ENCODE measurements at regions not wholly inside any gene's neighbourhood (a gene's known extent, or its start where the extent isn't known, plus 50 kb on each side); places are given as distances from the start of the nearest gene placed in this dataset.

- H3K4me2 ChIP-seq (ENCODE audit: low read length) = no peak overlapping the region
- H3K9me3 ChIP-seq (ENCODE audit: control insufficient read depth, insufficient read depth, low read length) = peaks cover 11% of the 10 kb centered on the region; the same call in 1 of the 2 replicates
- H3K27ac ChIP-seq (ENCODE audit: low read depth, low read length) = no peak overlapping the region
- no peaks in the 10 kb centered on the region for H3K4me1 ChIP-seq (ENCODE audit: control insufficient read depth, low read length)
- H3F3A ChIP-seq (ENCODE audit: control insufficient read depth, insufficient read depth) = no peaks in the 10 kb centered on the region
- H3K79me2 ChIP-seq (ENCODE audit: control insufficient read depth, low read length) = no peaks in the 10 kb centered on the region
- no peak for TF ChIP-seq EZH2phosphoT487 (IDR thresholded peaks at IDR 0.05; ENCODE audit: borderline replicate concordance, low read length)
- TF ChIP-seq CTCF (IDR thresholded peaks at IDR 0.05; ENCODE audit: low read depth, low read length, poor library complexity, severe bottlenecking) = no peak
- H3K9me2 ChIP-seq (replicated peaks; ENCODE audit: control insufficient read depth, low read length) = no peaks in the 10 kb centered on the region
- H3K36me3 ChIP-seq (ENCODE audit: control insufficient read depth, low read length) = no peaks in the 10 kb centered on the region
- H3K27me3 ChIP-seq (ENCODE audit: control insufficient read depth, low read length) = no peaks in the 10 kb centered on the region
- no peaks in the 10 kb centered on the region for H4K20me1 ChIP-seq (ENCODE audit: control insufficient read depth, insufficient read depth, low read depth, low read length)
- H3K4me3 ChIP-seq (ENCODE audit: low read length) = no peak overlapping the region
Measured at GRCh38 chr22:48724899-48725298, 1102.8 kb downstream of the BRD1 start.

GRCh38 chr22:48722661-48723060 is 1105.0 kb downstream of the BRD1 start:
- TF ChIP-seq CTCF (IDR thresholded peaks at IDR 0.05; ENCODE audit: low read depth, low read length, poor library complexity, severe bottlenecking) = no peak
- TF ChIP-seq EZH2phosphoT487 (IDR thresholded peaks at IDR 0.05; ENCODE audit: borderline replicate concordance, low read length) = no peak
- Histone ChIP-seq H3K9me3 (ENCODE audit: control insufficient read depth, insufficient read depth, low read length) (peaks cover 11% of the 10 kb centered on the region; the same call in 1 of the 2 replicates), H3F3A (ENCODE audit: control insufficient read depth, insufficient read depth) (no peaks in the 10 kb centered on the region), H3K4me3 (ENCODE audit: low read length) (no peak overlapping the region), H3K27me3 (ENCODE audit: control insufficient read depth, low read length) (no peaks in the 10 kb centered on the region), H3K4me1 (ENCODE audit: control insufficient read depth, low read length) (no peaks in the 10 kb centered on the region), H4K20me1 (ENCODE audit: control insufficient read depth, insufficient read depth, low read depth, low read length) (no peaks in the 10 kb centered on the region), H3K9me2 (replicated peaks; ENCODE audit: control insufficient read depth, low read length) (no peaks in the 10 kb centered on the region), H3K79me2 (ENCODE audit: control insufficient read depth, low read length) (no peaks in the 10 kb centered on the region), H3K36me3 (ENCODE audit: control insufficient read depth, low read length) (no peaks in the 10 kb centered on the region), H3K27ac (ENCODE audit: low read depth, low read length) (no peak overlapping the region), H3K4me2 (ENCODE audit: low read length) (no peak overlapping the region)

GRCh38 chr22:48721395-48721669 is 1106.3 kb downstream of the BRD1 start:
- H3K27me3 ChIP-seq (ENCODE audit: control insufficient read depth, low read length) = no peaks in the 10 kb centered on the region
- TF ChIP-seq CTCF (IDR thresholded peaks at IDR 0.05; ENCODE audit: low read depth, low read length, poor library complexity, severe bottlenecking) = no peak
- no peak for TF ChIP-seq EZH2phosphoT487 (IDR thresholded peaks at IDR 0.05; ENCODE audit: borderline replicate concordance, low read length)
- H3F3A ChIP-seq (ENCODE audit: control insufficient read depth, insufficient read depth) = no peaks in the 10 kb centered on the region
- H3K9me2 ChIP-seq (replicated peaks; ENCODE audit: control insufficient read depth, low read length) = no peaks in the 10 kb centered on the region
- H3K4me2 ChIP-seq (ENCODE audit: low read length) = no peak overlapping the region
- no peaks in the 10 kb centered on the region for H3K9me3 ChIP-seq (ENCODE audit: control insufficient read depth, insufficient read depth, low read length)
- no peak overlapping the region for H3K27ac ChIP-seq (ENCODE audit: low read depth, low read length)
- no peaks in the 10 kb centered on the region for H3K4me1 ChIP-seq (ENCODE audit: control insufficient read depth, low read length)
- H3K4me3 ChIP-seq (ENCODE audit: low read length) = no peak overlapping the region
- no peaks in the 10 kb centered on the region for H3K79me2 ChIP-seq (ENCODE audit: control insufficient read depth, low read length)
- no peaks in the 10 kb centered on the region for H4K20me1 ChIP-seq (ENCODE audit: control insufficient read depth, insufficient read depth, low read depth, low read length)
- no peaks in the 10 kb centered on the region for H3K36me3 ChIP-seq (ENCODE audit: control insufficient read depth, low read length)
